GM19463 (cell line): ENCODE measurements at regions not wholly inside any gene's neighbourhood (a gene's known extent, or its start where the extent isn't known, plus 50 kb on each side); places are given as distances from the start of the nearest gene placed in this dataset.

ENCODE experiments used
- ATAC-seq: cut with Tn5 transposase; IDR thresholded peaks from one replicate; pipeline ENCODE4 v1.9.1; 2021; ENCODE audit warnings: mild to moderate bottlenecking, moderate library complexity; ENCODE audit not compliant: unreplicated experiment

GRCh38 chr20:40494248-40494647 lies 194.8 kb downstream of the MAFB start:
- ATAC-seq = no peak

- no peak for ATAC-seq
Observed at GRCh38 chr20:40493549-40493948, 195.5 kb downstream of the MAFB start.

- no peak for ATAC-seq
Observed at GRCh38 chr20:40493071-40493470, 196.0 kb downstream of the MAFB start.

GRCh38 chr20:40491009-40491590 lies 197.9 kb downstream of the MAFB start:
- ATAC-seq = no peak

GRCh38 chr20:40489886-40490285 lies 199.2 kb downstream of the MAFB start:
- no peak for ATAC-seq

GRCh38 chr20:40488401-40488800 lies 200.6 kb downstream of the MAFB start:
- no peak for ATAC-seq

GRCh38 chr20:40486297-40486696 lies 202.7 kb downstream of the MAFB start:
- ATAC-seq = no peak

- ATAC-seq = no peak
Observed at GRCh38 chr20:40481743-40482458, 207.1 kb downstream of the MAFB start.

GRCh38 chr20:40481337-40481736 lies 207.7 kb downstream of the MAFB start:
- no peak for ATAC-seq

- ATAC-seq = no peak
Observed at GRCh38 chr20:40477805-40478204, 211.2 kb downstream of the MAFB start.

- no peak for ATAC-seq
Observed at GRCh38 chr20:40476461-40476860, 212.6 kb downstream of the MAFB start.

- no peak for ATAC-seq
Observed at GRCh38 chr20:40472905-40473304, 216.1 kb downstream of the MAFB start.

- ATAC-seq = no peak
Observed at GRCh38 chr20:40471261-40471629, 217.8 kb downstream of the MAFB start.

GRCh38 chr20:40470445-40471260 lies 218.4 kb downstream of the MAFB start:
- ATAC-seq = no peak

GRCh38 chr20:40468759-40469158 lies 220.3 kb downstream of the MAFB start:
- ATAC-seq = no peak

GRCh38 chr20:40467703-40468411 lies 221.2 kb downstream of the MAFB start:
- no peak for ATAC-seq

- no peak for ATAC-seq
Observed at GRCh38 chr20:40467067-40467466, 222.0 kb downstream of the MAFB start.

GRCh38 chr20:40464731-40465208 lies 224.3 kb downstream of the MAFB start:
- ATAC-seq = no peak

GRCh38 chr20:40463171-40463570 lies 225.9 kb downstream of the MAFB start:
- no peak for ATAC-seq

GRCh38 chr20:40462566-40462965 lies 226.5 kb downstream of the MAFB start:
- no peak for ATAC-seq

GRCh38 chr20:40459299-40459698 lies 229.7 kb downstream of the MAFB start:
- no peak for ATAC-seq
